GM13976 (cell line): ENCODE measurements at regions not wholly inside any gene's neighbourhood (a gene's known extent, or its start where the extent isn't known, plus 50 kb on each side); places are given as distances from the start of the nearest gene placed in this dataset.

ENCODE experiments used
- DNase-seq: peaks from one replicate; pipeline ENCODE4 v3.0.0; 2012; ENCODE audit warnings: low spot score
- CTCF ChIP-seq: IDR thresholded peaks from 2 replicates; pipeline ENCODE4 v1.5.1; 2012; ENCODE audit warnings: borderline replicate concordance, mild to moderate bottlenecking; ENCODE audit not compliant: insufficient read depth; ENCODE audit errors: extremely low read depth, missing control alignments, control extremely low read depth
- in situ Hi-C: fragments of 300-500 bp; cut with MboI; formaldehyde crosslinking; loops from one replicate; pipeline ENCODE4 v1.12.0; 2022; ENCODE audit warnings: low sequenced_read_pairs, mixed read lengths, inconsistent platforms; ENCODE audit not compliant: unreplicated experiment

- in situ Hi-C loops: no loop called here
- DNase-seq: no peak
- TF ChIP-seq CTCF: no peak
Observed at GRCh38 chr15:98408231-98408630, 240.1 kb upstream of the IGF1R start.

GRCh38 chr15:98410328-98410727, 238.0 kb upstream of the IGF1R start:
- in situ Hi-C loops: no loop called here
- DNase-seq: no peak
- TF ChIP-seq CTCF: no peak

GRCh38 chr15:98412852-98413251, 235.5 kb upstream of the IGF1R start:
- DNase-seq: no peak
- no peak for TF ChIP-seq CTCF
- in situ Hi-C loops: no loop called here

GRCh38 chr15:98413933-98414546, 234.3 kb upstream of the IGF1R start:
- no peak for TF ChIP-seq CTCF
- no peak for DNase-seq
- in situ Hi-C loops: no loop called here

- in situ Hi-C loops: no loop called here
- TF ChIP-seq CTCF: no peak
- DNase-seq: no peak
Observed at GRCh38 chr15:98416222-98416855, 232.0 kb upstream of the IGF1R start.

GRCh38 chr15:98417346-98417745, 231.0 kb upstream of the IGF1R start:
- no peak for TF ChIP-seq CTCF
- in situ Hi-C loops: no loop called here
- no peak for DNase-seq
